Esophagus squamous epithelium (tissue), 5 donors: ENCODE measurements at regions not wholly inside any gene's neighbourhood (a gene's known extent, or its start where the extent isn't known, plus 50 kb on each side); places are given as distances from the start of the nearest gene placed in this dataset.

Source experiments
- DNase-seq: peaks from one replicate; lab custom pipeline; 2025; lab: John Stamatoyannopoulos, UW
- H3K27ac ChIP-seq, 4 donors: fragments of 200-600 bp; sonication (generic); one replicate each; pipeline ENCODE4 v1.5.1; 2016 to 2019; ENCODE audit warnings: mild to moderate bottlenecking in 1 of 4
- H3K27me3 ChIP-seq, 4 donors: fragments of 200-600 bp; sonication (generic); 1 replicate in 3 of 4; 2 replicates in 1 of 4; pipeline versions ENCODE4 v1.5.1 to v1.6.0; 2017 to 2021; ENCODE audit warnings: antibody characterized with exemption in 1 of 4
- H3K36me3 ChIP-seq, 3 donors: fragments of 200-600 bp; sonication (generic); one replicate each; pipeline ENCODE4 v1.5.1; 2016 to 2019
- H3K4me1 ChIP-seq, 3 donors: fragments of 200-600 bp; sonication (generic); one replicate each; pipeline ENCODE4 v1.5.1; 2017 to 2019
- H3K4me3 ChIP-seq, 4 donors: fragments of 200-600 bp; sonication (generic); 1 replicate in 3 of 4; 2 replicates in 1 of 4; pipeline ENCODE4 v1.5.1; 2016 to 2019; ENCODE audit warnings: mild to moderate bottlenecking in 2 of 4, moderate library complexity in 1 of 4
- H3K9me3 ChIP-seq, 3 donors: fragments of 200-600 bp; sonication (generic); one replicate each; pipeline ENCODE4 v1.5.1; 2016 to 2019
- POLR2A ChIP-seq, 4 donors: fragments of 450-650 bp; IDR thresholded peaks; one replicate each; pipeline ENCODE4 v1.6.1; 2017; ENCODE audit warnings: antibody characterized with exemption in 4 of 4, mild to moderate bottlenecking in 4 of 4, moderate library complexity in 3 of 4
- WGBS, 2 donors: methylation state at CpG; one replicate each; pipeline ENCODE4 v1.1.5; 2018; 5-methylcytosine and 5-hydroxymethylcytosine counted together
- intact Hi-C: fragments of 100-400 bp; cut with DNase I; formaldehyde crosslinking; loops from one replicate; pipeline ENCODE4 v1.15.0; 2022
- TF ChIP-seq, protein P1 (sequence below), 6 experiments: fragments of 450-650 bp in 4 of 6; fragments of 200-600 bp in 2 of 6; sonication (generic) in 2 of 6; IDR thresholded peaks; one replicate each; pipeline ENCODE4 v1.5.1; 2016 to 2019; ENCODE audit warnings: antibody characterized with exemption in 6 of 6, mild to moderate bottlenecking in 4 of 6, moderate library complexity in 4 of 6
- donor health status: DM: yes; HTN: yes; CAD: no.

DNA sequence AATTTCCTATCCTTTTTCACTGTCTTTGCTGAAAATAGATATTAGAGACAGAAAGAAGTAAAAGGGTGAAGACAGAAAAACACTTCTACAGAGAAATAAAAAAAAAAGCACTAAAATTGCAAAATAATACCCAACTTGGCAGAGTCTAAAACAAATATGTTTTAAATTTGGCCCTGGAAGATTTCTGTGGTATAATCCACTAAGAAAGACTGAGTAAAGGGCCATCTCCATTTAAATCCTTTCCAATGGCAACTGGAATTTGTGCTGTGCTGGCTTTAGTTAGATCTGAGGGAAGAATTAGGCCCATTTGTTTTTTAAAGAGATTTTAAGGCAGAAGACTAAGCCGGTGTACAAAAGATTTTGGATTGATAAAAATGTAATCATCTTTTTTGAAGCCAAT is 321.2 kb downstream of the GJA1 start:
- TF ChIP-seq POLR2A (IDR thresholded peaks at IDR 0.05): no peak
- TF ChIP-seq, protein P1, sequence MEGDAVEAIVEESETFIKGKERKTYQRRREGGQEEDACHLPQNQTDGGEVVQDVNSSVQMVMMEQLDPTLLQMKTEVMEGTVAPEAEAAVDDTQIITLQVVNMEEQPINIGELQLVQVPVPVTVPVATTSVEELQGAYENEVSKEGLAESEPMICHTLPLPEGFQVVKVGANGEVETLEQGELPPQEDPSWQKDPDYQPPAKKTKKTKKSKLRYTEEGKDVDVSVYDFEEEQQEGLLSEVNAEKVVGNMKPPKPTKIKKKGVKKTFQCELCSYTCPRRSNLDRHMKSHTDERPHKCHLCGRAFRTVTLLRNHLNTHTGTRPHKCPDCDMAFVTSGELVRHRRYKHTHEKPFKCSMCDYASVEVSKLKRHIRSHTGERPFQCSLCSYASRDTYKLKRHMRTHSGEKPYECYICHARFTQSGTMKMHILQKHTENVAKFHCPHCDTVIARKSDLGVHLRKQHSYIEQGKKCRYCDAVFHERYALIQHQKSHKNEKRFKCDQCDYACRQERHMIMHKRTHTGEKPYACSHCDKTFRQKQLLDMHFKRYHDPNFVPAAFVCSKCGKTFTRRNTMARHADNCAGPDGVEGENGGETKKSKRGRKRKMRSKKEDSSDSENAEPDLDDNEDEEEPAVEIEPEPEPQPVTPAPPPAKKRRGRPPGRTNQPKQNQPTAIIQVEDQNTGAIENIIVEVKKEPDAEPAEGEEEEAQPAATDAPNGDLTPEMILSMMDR (IDR thresholded peaks at IDR 0.05): no peak
- Histone ChIP-seq H3K4me3 (no peak overlapping the region), H3K27me3 (no peaks in the 10 kb centered on the region), H3K9me3 (no peaks in the 10 kb centered on the region), H3K36me3 (no peaks in the 10 kb centered on the region), H3K4me1 (peaks cover 0 to 14% (median 9%) of the 10 kb centered on the region in 3 donors), H3K27ac (no peak overlapping the region)
- intact Hi-C loops: no loop called here
- 78 to 80% methylated on average over 1 of the region's 1 CpG for WGBS, 2 donors
- DNase-seq: no peak

DNA sequence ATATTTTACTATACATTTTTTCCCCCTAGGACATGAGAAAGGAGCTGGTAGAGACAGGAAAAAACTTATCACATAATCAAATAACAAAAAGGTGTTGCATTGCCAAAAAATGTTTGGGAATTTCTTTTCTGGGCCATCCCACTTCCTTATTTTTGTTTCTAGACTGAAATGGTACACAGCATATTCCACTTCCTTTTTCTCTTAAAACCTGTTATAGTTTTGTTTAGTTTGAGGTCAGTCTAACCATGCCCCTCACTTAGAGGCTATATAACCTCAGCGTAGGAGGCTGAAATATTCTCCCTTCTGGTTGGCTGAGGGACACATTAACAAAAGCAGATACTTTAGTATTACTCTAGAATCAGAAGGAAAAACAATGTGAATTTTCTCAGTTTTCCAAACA is 323.9 kb downstream of the GJA1 start:
- no peak overlapping the region for H3K4me3 ChIP-seq
- H3K9me3 ChIP-seq: no peaks in the 10 kb centered on the region
- peaks cover 0 to 14% (median 9%) of the 10 kb centered on the region in 3 donors for H3K4me1 ChIP-seq
- TF ChIP-seq, protein P1 (IDR thresholded peaks at IDR 0.05): no peak
- no peak for TF ChIP-seq POLR2A (IDR thresholded peaks at IDR 0.05)
- peak overlapping the region in 1 of 4 donors; percentile 19 for H3K27ac ChIP-seq
- no peaks in the 10 kb centered on the region for H3K36me3 ChIP-seq
- intact Hi-C loops: no loop called here
- H3K27me3 ChIP-seq: no peaks in the 10 kb centered on the region
- WGBS, 2 donors: 36 to 67% methylated on average over 1 of the region's 1 CpG
- DNase-seq: no peak

DNA sequence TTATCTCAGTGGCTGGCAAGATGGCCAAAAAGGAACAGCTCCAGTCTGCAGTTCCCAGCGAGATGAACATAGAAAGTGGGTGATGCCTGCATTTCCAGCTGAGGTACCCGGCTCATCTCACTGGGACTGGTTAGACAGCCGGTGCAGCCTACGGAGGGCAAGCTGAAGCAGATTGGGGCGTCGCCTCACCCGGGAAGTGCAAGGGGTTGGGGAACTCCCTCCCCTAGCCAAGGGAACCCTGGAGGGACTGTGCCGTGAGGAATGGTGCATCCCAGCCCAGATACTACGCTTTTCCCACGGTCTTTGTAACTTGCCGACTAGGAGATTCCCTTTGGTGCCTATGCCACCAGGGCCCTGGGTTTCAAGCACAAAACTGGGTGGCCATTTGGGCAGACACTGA is 324.7 kb downstream of the GJA1 start:
- H3K36me3 ChIP-seq: no peaks in the 10 kb centered on the region
- no peak overlapping the region for H3K4me3 ChIP-seq
- H3K9me3 ChIP-seq: no peaks in the 10 kb centered on the region
- H3K27me3 ChIP-seq: no peaks in the 10 kb centered on the region
- peak overlapping the region in 3 of 4 donors; percentile 19 to 51 (median 35) for H3K27ac ChIP-seq
- peaks cover 0 to 14% (median 9%) of the 10 kb centered on the region in 3 donors for H3K4me1 ChIP-seq
- no peak for DNase-seq
- intact Hi-C loops: no loop called here
- 27 to 49% methylated on average over 3 to 7 of the region's 11 CpGs for WGBS, 2 donors
- TF ChIP-seq, protein P1 (IDR thresholded peaks at IDR 0.05): no peak
- no peak for TF ChIP-seq POLR2A (IDR thresholded peaks at IDR 0.05)

DNA sequence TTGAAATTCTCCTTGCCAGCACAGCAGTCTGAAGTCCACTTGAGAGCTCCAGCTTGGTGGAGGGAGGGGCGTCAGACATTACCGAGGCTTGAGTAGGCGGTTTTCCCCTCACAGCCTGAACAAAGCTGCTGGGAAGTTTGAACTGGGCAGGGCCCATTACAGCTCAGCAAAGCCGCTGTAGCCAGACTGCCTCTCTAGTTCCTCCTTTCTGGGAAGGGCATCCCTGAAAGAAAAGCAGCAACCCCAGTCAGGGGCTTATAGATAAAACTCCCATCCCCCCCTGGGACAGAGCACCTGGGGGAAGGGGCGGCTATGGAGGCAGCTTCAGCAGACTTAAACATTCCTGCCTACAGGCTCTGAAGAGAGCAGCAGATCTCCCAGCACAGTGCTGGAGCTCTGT is 325.3 kb downstream of the GJA1 start:
- H3K27me3 ChIP-seq: no peaks in the 10 kb centered on the region
- no peak overlapping the region for H3K4me3 ChIP-seq
- no CpG with 5 or more reads among the region's 5 CpGs for WGBS, 2 donors
- no peak for DNase-seq
- no peaks in the 10 kb centered on the region for H3K36me3 ChIP-seq
- intact Hi-C loops: no loop called here
- H3K4me1 ChIP-seq: peaks cover 0 to 14% (median 9%) of the 10 kb centered on the region in 3 donors
- H3K27ac ChIP-seq: peak overlapping the region in 3 of 4 donors; percentile 19 to 51 (median 35)
- no peaks in the 10 kb centered on the region for H3K9me3 ChIP-seq
- TF ChIP-seq, protein P1 (IDR thresholded peaks at IDR 0.05): no peak
- no peak for TF ChIP-seq POLR2A (IDR thresholded peaks at IDR 0.05)

DNA sequence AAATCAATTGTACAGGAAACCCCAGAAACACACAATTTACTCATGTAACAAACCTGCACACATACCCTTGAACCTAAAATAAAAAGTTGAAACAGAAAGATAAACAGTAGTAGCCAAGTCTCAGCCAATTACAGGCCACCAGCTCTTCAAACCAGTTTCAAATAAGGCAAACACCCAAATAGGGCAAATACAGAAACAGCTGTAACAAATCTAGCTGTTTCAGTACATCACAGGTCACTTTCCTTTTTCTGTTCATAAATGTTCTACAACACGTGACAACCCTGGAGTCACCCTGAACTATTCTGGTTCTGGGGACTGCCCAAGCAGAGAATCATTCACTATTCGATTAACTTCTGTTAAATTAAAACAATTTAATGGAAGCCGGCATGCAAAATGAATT is 329.0 kb downstream of the GJA1 start:
- intact Hi-C loops: no loop called here
- Histone ChIP-seq H3K4me3 (no peak overlapping the region), H3K4me1 (peaks cover 0 to 13% (median 9%) of the 10 kb centered on the region in 3 donors), H3K27me3 (no peaks in the 10 kb centered on the region), H3K27ac (no peak overlapping the region), H3K9me3 (no peaks in the 10 kb centered on the region), H3K36me3 (no peaks in the 10 kb centered on the region)
- 82 to 95% methylated on average over 3 of the region's 3 CpGs for WGBS, 2 donors
- DNase-seq: no peak
- TF ChIP-seq, protein P1 (IDR thresholded peaks at IDR 0.05): no peak
- no peak for TF ChIP-seq POLR2A (IDR thresholded peaks at IDR 0.05)
